Neuronal stem cell (in vitro differentiated cells): ENCODE measurements at regions not wholly inside any gene's neighbourhood (a gene's known extent, or its start where the extent isn't known, plus 50 kb on each side); places are given as distances from the start of the nearest gene placed in this dataset.

ENCODE experiments used
- DNase-seq: peaks from one replicate; pipeline ENCODE4 v3.0.0-alpha.2; 2013; ENCODE audit warnings: low spot score
- H2AFZ ChIP-seq: one replicate; pipeline ENCODE4 v1.6.1; 2013; ENCODE audit warnings: mild to moderate bottlenecking, low read length, inconsistent platforms
- H2AK5ac ChIP-seq: 2 replicates; pipeline ENCODE4 v1.6.1; 2013; ENCODE audit warnings: low read depth, mild to moderate bottlenecking, inconsistent platforms, low read length, moderate library complexity, mixed read lengths
- H2BK120ac ChIP-seq: 2 replicates; pipeline ENCODE4 v1.6.1; 2013; ENCODE audit warnings: low read depth, mild to moderate bottlenecking, inconsistent platforms, low read length, moderate library complexity, mixed read lengths
- H2BK12ac ChIP-seq: one replicate; pipeline ENCODE4 v1.6.1; 2013; ENCODE audit warnings: low read length, inconsistent platforms
- H2BK15ac ChIP-seq: 2 replicates; pipeline ENCODE4 v1.6.1; 2013; ENCODE audit warnings: mild to moderate bottlenecking, low read length, inconsistent platforms, mixed read lengths
- H2BK5ac ChIP-seq: one replicate; pipeline ENCODE4 v1.6.1; 2013; ENCODE audit warnings: inconsistent platforms, mild to moderate bottlenecking, low read length, moderate library complexity
- H3K14ac ChIP-seq: one replicate; pipeline ENCODE4 v1.6.1; 2013; ENCODE audit warnings: low read length, inconsistent platforms
- H3K18ac ChIP-seq: 2 replicates; pipeline ENCODE4 v1.6.1; 2013; ENCODE audit warnings: low read length, inconsistent platforms
- H3K23ac ChIP-seq: 2 replicates; pipeline ENCODE4 v1.6.1; 2013; ENCODE audit warnings: low read depth, mild to moderate bottlenecking, mixed read lengths, low read length, inconsistent platforms; ENCODE audit not compliant: poor library complexity
- H3K27ac ChIP-seq: replicated peaks from 3 replicates; pipeline ENCODE4 v1.5.1; 2013; ENCODE audit warnings: low read length, inconsistent platforms
- H3K27me3 ChIP-seq, 3 experiments: 2 replicates each; pipeline ENCODE4 v1.6.1; 2013; ENCODE audit warnings: low read length in 3 of 3, mild to moderate bottlenecking in 2 of 3, inconsistent platforms in 1 of 3, low read depth in 1 of 3, mixed read lengths in 1 of 3, moderate library complexity in 1 of 3; ENCODE audit not compliant: control insufficient read depth in 3 of 3, insufficient read depth in 3 of 3
- H3K36me3 ChIP-seq, 2 donors: replicated peaks in 1 of 2; 2 replicates each; pipeline ENCODE4 v1.6.1; 2013; ENCODE audit warnings: low read length in 2 of 2; ENCODE audit not compliant: control insufficient read depth in 2 of 2, insufficient read depth in 2 of 2
- H3K4ac ChIP-seq: 2 replicates; pipeline ENCODE4 v1.6.1; 2013; ENCODE audit warnings: inconsistent platforms, mild to moderate bottlenecking, low read length, moderate library complexity
- H3K4me1 ChIP-seq, 2 donors: 1 replicate in 1 of 2; 2 replicates in 1 of 2; pipeline ENCODE4 v1.6.1; 2013; ENCODE audit warnings: low read length in 2 of 2, low read depth in 1 of 2; ENCODE audit not compliant: control insufficient read depth in 2 of 2, insufficient read depth in 1 of 2
- H3K4me2 ChIP-seq: one replicate; pipeline ENCODE4 v1.6.1; 2013; ENCODE audit warnings: mild to moderate bottlenecking, low read length, inconsistent platforms; ENCODE audit not compliant: insufficient read depth, poor library complexity, severe bottlenecking
- H3K4me3 ChIP-seq, 2 donors: 2 replicates each; pipeline ENCODE4 v1.5.1; 2013; ENCODE audit warnings: low read length in 2 of 2, mild to moderate bottlenecking in 2 of 2, inconsistent platforms in 1 of 2, moderate library complexity in 1 of 2
- H3K79me1 ChIP-seq: one replicate; pipeline ENCODE4 v1.6.1; 2013; ENCODE audit warnings: low read depth, mild to moderate bottlenecking, inconsistent platforms, low read length, moderate library complexity
- H3K9ac ChIP-seq: one replicate; pipeline ENCODE4 v1.6.1; 2013; ENCODE audit warnings: mild to moderate bottlenecking, low read depth, low read length, inconsistent platforms; ENCODE audit not compliant: poor library complexity
- H3K9me3 ChIP-seq, 2 donors: replicated peaks in 1 of 2; 2 replicates each; pipeline versions ENCODE3 to v1.6.1; 2013; ENCODE audit warnings: low read length in 2 of 2, mild to moderate bottlenecking in 2 of 2, inconsistent platforms in 1 of 2, low read depth in 1 of 2, mixed read lengths in 1 of 2, moderate library complexity in 1 of 2; ENCODE audit not compliant: control insufficient read depth in 2 of 2, insufficient read depth in 1 of 2
- H4K8ac ChIP-seq: one replicate; pipeline ENCODE4 v1.6.1; 2013; ENCODE audit warnings: low read depth, mild to moderate bottlenecking, inconsistent platforms, low read length, moderate library complexity
- H4K91ac ChIP-seq: one replicate; pipeline ENCODE4 v1.6.1; 2013; ENCODE audit warnings: low read length, low read depth, mild to moderate bottlenecking, inconsistent platforms; ENCODE audit not compliant: poor library complexity
- WGBS, 2 donors: extraction: QIAGEN DNeasy Blood & Tissue Kit; methylation state at CpG; one replicate each; pipeline ENCODE4 v1.1.7; 2013; ENCODE audit warnings: missing lambda C conversion rate in 2 of 2, mixed read lengths in 1 of 2; ENCODE audit not compliant: insufficient read length in 2 of 2, insufficient replicate concordance in 1 of 2; ENCODE audit errors: extremely low coverage in 2 of 2; 5-methylcytosine and 5-hydroxymethylcytosine counted together

GRCh38 chr6:147710890-147711289, 202.4 kb downstream of the SAMD5 start:
- no peak overlapping the region for H2AFZ ChIP-seq
- H2AK5ac ChIP-seq: no peak overlapping the region
- H3K9me3 ChIP-seq: peaks cover 0 to 2% of the 10 kb centered on the region in 2 donors
- no peak overlapping the region for H3K9ac ChIP-seq
- no peak overlapping the region for H3K23ac ChIP-seq
- H3K27me3 ChIP-seq: no peaks in the 10 kb centered on the region
- H3K36me3 ChIP-seq: no peaks in the 10 kb centered on the region
- H3K79me1 ChIP-seq: no peaks in the 10 kb centered on the region
- no peak overlapping the region for H3K27ac ChIP-seq
- H3K18ac ChIP-seq: no peak overlapping the region
- no peak overlapping the region for H2BK120ac ChIP-seq
- no peak for DNase-seq
- no peak overlapping the region for H4K91ac ChIP-seq
- H2BK12ac ChIP-seq: no peak overlapping the region
- H3K4me1 ChIP-seq: no peaks in the 10 kb centered on the region
- H4K8ac ChIP-seq: no peak overlapping the region
- no peak overlapping the region for H3K4ac ChIP-seq
- H3K4me3 ChIP-seq: no peak overlapping the region
- H2BK5ac ChIP-seq: no peak overlapping the region
- no peak overlapping the region for H3K4me2 ChIP-seq
- H3K14ac ChIP-seq: no peak overlapping the region
- no CpG with 5 or more reads among the region's 2 CpGs for WGBS, 2 donors
- no peak overlapping the region for H2BK15ac ChIP-seq

- H3K79me1 ChIP-seq: no peaks in the 10 kb centered on the region
- no peaks in the 10 kb centered on the region for H3K4me1 ChIP-seq
- H3K4ac ChIP-seq: no peak overlapping the region
- no peak overlapping the region for H2AK5ac ChIP-seq
- no peak overlapping the region for H2AFZ ChIP-seq
- H3K4me2 ChIP-seq: no peak overlapping the region
- H3K18ac ChIP-seq: no peak overlapping the region
- H4K91ac ChIP-seq: no peak overlapping the region
- H2BK5ac ChIP-seq: no peak overlapping the region
- no peak overlapping the region for H3K4me3 ChIP-seq
- H3K9me3 ChIP-seq: peaks cover 0 to 2% of the 10 kb centered on the region in 2 donors
- no peak overlapping the region for H2BK120ac ChIP-seq
- H3K27me3 ChIP-seq: no peaks in the 10 kb centered on the region
- no peak overlapping the region for H3K27ac ChIP-seq
- no peak for DNase-seq
- H3K9ac ChIP-seq: no peak overlapping the region
- H3K14ac ChIP-seq: no peak overlapping the region
- WGBS, 2 donors: no CpG with 5 or more reads among the region's 4 CpGs
- no peak overlapping the region for H4K8ac ChIP-seq
- no peaks in the 10 kb centered on the region for H3K36me3 ChIP-seq
- H2BK15ac ChIP-seq: no peak overlapping the region
- H3K23ac ChIP-seq: no peak overlapping the region
- H2BK12ac ChIP-seq: no peak overlapping the region
Measured at GRCh38 chr6:147711476-147711875, 203.0 kb downstream of the SAMD5 start.

- peaks cover 0 to 2% of the 10 kb centered on the region in 2 donors for H3K9me3 ChIP-seq
- no peak overlapping the region for H2BK12ac ChIP-seq
- no peak overlapping the region for H3K4ac ChIP-seq
- no peaks in the 10 kb centered on the region for H3K4me1 ChIP-seq
- no peak for DNase-seq
- no peaks in the 10 kb centered on the region for H3K36me3 ChIP-seq
- no peak overlapping the region for H3K23ac ChIP-seq
- H4K91ac ChIP-seq: no peak overlapping the region
- H2BK120ac ChIP-seq: no peak overlapping the region
- no peak overlapping the region for H3K4me3 ChIP-seq
- H2BK5ac ChIP-seq: no peak overlapping the region
- H2AFZ ChIP-seq: no peak overlapping the region
- H4K8ac ChIP-seq: no peak overlapping the region
- H3K9ac ChIP-seq: no peak overlapping the region
- no peak overlapping the region for H3K4me2 ChIP-seq
- H3K18ac ChIP-seq: no peak overlapping the region
- WGBS, 2 donors: no CpG with 5 or more reads among the region's 2 CpGs
- H3K79me1 ChIP-seq: no peaks in the 10 kb centered on the region
- H3K27ac ChIP-seq: no peak overlapping the region
- H3K14ac ChIP-seq: no peak overlapping the region
- H3K27me3 ChIP-seq: no peaks in the 10 kb centered on the region
- H2BK15ac ChIP-seq: no peak overlapping the region
- H2AK5ac ChIP-seq: no peak overlapping the region
Measured at GRCh38 chr6:147712841-147713240, 204.4 kb downstream of the SAMD5 start.

- Histone ChIP-seq H3K27ac (no peak overlapping the region), H2BK5ac (no peak overlapping the region), H3K4me3 (no peak overlapping the region), H2BK15ac (no peak overlapping the region), H2BK12ac (no peak overlapping the region), H4K8ac (no peak overlapping the region), H2AK5ac (no peak overlapping the region), H3K4me1 (no peaks in the 10 kb centered on the region), H3K4me2 (no peak overlapping the region), H3K14ac (no peak overlapping the region), H2BK120ac (no peak overlapping the region), H3K23ac (peak overlapping the region; percentile 34), H3K27me3 (no peaks in the 10 kb centered on the region), H3K36me3 (no peaks in the 10 kb centered on the region), H3K9me3 (peaks cover 0 to 2% of the 10 kb centered on the region in 2 donors), H3K18ac (peak overlapping the region; percentile 1), H3K9ac (no peak overlapping the region), H3K4ac (no peak overlapping the region), H4K91ac (no peak overlapping the region), H2AFZ (no peak overlapping the region), H3K79me1 (peaks cover 2% of the 10 kb centered on the region)
- no CpG with 5 or more reads among the region's 5 CpGs for WGBS, 2 donors
- no peak for DNase-seq
Measured at GRCh38 chr6:147715035-147715434, 206.5 kb downstream of the SAMD5 start.
